HL-60 (cell line): ENCODE measurements at regions not wholly inside any gene's neighbourhood (a gene's known extent, or its start where the extent isn't known, plus 50 kb on each side); places are given as distances from the start of the nearest gene placed in this dataset.

Experiments
- CTCF ChIP-seq: IDR thresholded peaks from one replicate; pipeline ENCODE4 v1.5.1; 2011; ENCODE audit warnings: low read length, control low read depth, inconsistent platforms; ENCODE audit not compliant: insufficient read depth
- GABPA ChIP-seq: IDR thresholded peaks from 2 replicates; pipeline ENCODE4 v1.6.1; 2012; ENCODE audit warnings: low read depth
- POLR2AphosphoS5 ChIP-seq: IDR thresholded peaks from 2 replicates; pipeline ENCODE4 v1.6.1; 2012; ENCODE audit warnings: low read depth
- REST ChIP-seq: IDR thresholded peaks from 2 replicates; pipeline ENCODE4 v1.6.1; 2012; ENCODE audit warnings: low read depth; ENCODE audit not compliant: insufficient replicate concordance
- SPI1 ChIP-seq: IDR thresholded peaks from 2 replicates; pipeline ENCODE4 v1.6.1; 2012; ENCODE audit warnings: low read depth, mild to moderate bottlenecking, borderline replicate concordance

GRCh38 chr18:11517704-11518103 is 91.7 kb upstream of the SLC35G4 start:
- TF ChIP-seq POLR2AphosphoS5 (no peak), CTCF (no peak), GABPA (no peak), REST (no peak), SPI1 (no peak)
